WTC11 (cell line): ENCODE measurements at regions not wholly inside any gene's neighbourhood (a gene's known extent, or its start where the extent isn't known, plus 50 kb on each side); places are given as distances from the start of the nearest gene placed in this dataset.

Experiments
- ATAC-seq: fragments of 200-7000 bp; cut with Tn5 transposase; 2 replicates; pipeline ENCODE4 v1.10.0; 2021; ENCODE audit warnings: mild to moderate bottlenecking, moderate library complexity
- CTCF ChIA-PET: fragments of 300-600 bp; sonication (Branson Sonifier 250); formaldehyde crosslinking; loops from one replicate; lab custom pipeline; 2021; ENCODE audit warnings: antibody characterized with exemption; lab: Charles Lee
- POLR2A ChIA-PET: fragments of 350-600 bp; sonication (Branson Sonifier 250); formaldehyde crosslinking; loops from one replicate; lab custom pipeline; 2021; ENCODE audit warnings: antibody characterized with exemption; lab: Charles Lee
- DNase-seq: peaks from one replicate; pipeline ENCODE4 v3.0.0; 2021; ENCODE audit warnings: low spot score
- H3K27ac Mint-ChIP-seq: 2 replicates; pipeline ENCODE4 v1.8.0; 2021; ENCODE audit warnings: mixed read lengths
- H3K27me3 Mint-ChIP-seq: 2 replicates; pipeline ENCODE4 v1.8.0; 2021; ENCODE audit warnings: low read depth, mild to moderate bottlenecking, moderate library complexity, mixed read lengths
- H3K36me3 Mint-ChIP-seq: 2 replicates; pipeline ENCODE4 v1.8.0; 2021; ENCODE audit warnings: mixed read lengths
- H3K4me1 Mint-ChIP-seq: 2 replicates; pipeline ENCODE4 v1.8.0; 2022; ENCODE audit warnings: mixed read lengths
- H3K4me3 Mint-ChIP-seq: 2 replicates; pipeline ENCODE4 v1.8.0; 2021; ENCODE audit warnings: mild to moderate bottlenecking, moderate library complexity, mixed read lengths
- H3K9me3 Mint-ChIP-seq: 2 replicates; pipeline ENCODE4 v1.8.0; 2021; ENCODE audit warnings: mixed read lengths
- AR ChIP-seq: fragments of 250-450 bp; sonication (Bioruptor Pico); IDR thresholded peaks from 2 replicates; pipeline ENCODE4 v1.9.0; 2021; ENCODE audit warnings: mild to moderate bottlenecking
- CDX4 ChIP-seq: fragments of 250-450 bp; sonication (Bioruptor Pico); IDR thresholded peaks from 2 replicates; pipeline ENCODE4 v1.9.0; 2021; ENCODE audit warnings: moderate library complexity, mild to moderate bottlenecking, inconsistent platforms, borderline replicate concordance
- E2F4 ChIP-seq: sonication (generic); formaldehyde crosslinking; IDR thresholded peaks from 2 replicates; pipeline ENCODE4 v1.8.1; 2022; ENCODE audit warnings: low read depth, mild to moderate bottlenecking, moderate library complexity, missing genetic modification reagents, borderline replicate concordance
- E2F5 ChIP-seq: sonication (generic); formaldehyde crosslinking; IDR thresholded peaks from 2 replicates; pipeline ENCODE4 v1.8.1; 2022; ENCODE audit warnings: mild to moderate bottlenecking, moderate library complexity, missing genetic modification reagents
- ETV6 ChIP-seq: sonication (generic); formaldehyde crosslinking; IDR thresholded peaks from 2 replicates; pipeline ENCODE4 v1.8.1; 2022; ENCODE audit warnings: mild to moderate bottlenecking, missing genetic modification reagents
- GRHL2 ChIP-seq: fragments of 250-450 bp; sonication (Bioruptor Pico); IDR thresholded peaks from 2 replicates; pipeline ENCODE4 v1.8.0; 2022; ENCODE audit warnings: mild to moderate bottlenecking, moderate library complexity; ENCODE audit not compliant: insufficient replicate concordance, severe bottlenecking
- IRF2 ChIP-seq: sonication (generic); formaldehyde crosslinking; IDR thresholded peaks from 2 replicates; pipeline ENCODE4 v1.8.0; 2022; ENCODE audit warnings: low read depth, missing genetic modification reagents, borderline replicate concordance
- MAX ChIP-seq: sonication (generic); formaldehyde crosslinking; IDR thresholded peaks from 2 replicates; pipeline ENCODE4 v1.8.0; 2022; ENCODE audit warnings: mild to moderate bottlenecking, missing genetic modification reagents
- MLX ChIP-seq: sonication (generic); formaldehyde crosslinking; IDR thresholded peaks from 2 replicates; pipeline ENCODE4 v1.8.1; 2023; ENCODE audit warnings: mild to moderate bottlenecking, missing genetic modification reagents, moderate library complexity
- SP1 ChIP-seq: sonication (generic); formaldehyde crosslinking; conservative IDR thresholded peaks from 2 replicates; pipeline ENCODE4 v1.8.1; 2022; ENCODE audit warnings: missing genetic modification reagents
- TEAD1 ChIP-seq: sonication (generic); formaldehyde crosslinking; IDR thresholded peaks from 2 replicates; pipeline ENCODE4 v1.8.0; 2022; ENCODE audit warnings: mild to moderate bottlenecking, missing genetic modification reagents
- ZBTB21 ChIP-seq: sonication (generic); formaldehyde crosslinking; IDR thresholded peaks from 2 replicates; pipeline ENCODE4 v1.8.1; 2023; ENCODE audit warnings: mild to moderate bottlenecking, missing genetic modification reagents, borderline replicate concordance
- ZNF396 ChIP-seq: fragments of 250-450 bp; sonication (Bioruptor Pico); IDR thresholded peaks from 2 replicates; pipeline ENCODE4 v1.8.0; 2021; ENCODE audit warnings: mild to moderate bottlenecking, moderate library complexity, borderline replicate concordance
- TF ChIP-seq, protein P1 (sequence below): sonication (generic); formaldehyde crosslinking; IDR thresholded peaks from 2 replicates; pipeline ENCODE4 v1.8.1; 2022; ENCODE audit warnings: missing genetic modification reagents, borderline replicate concordance
- TF ChIP-seq, protein P2 (sequence below): sonication (generic); formaldehyde crosslinking; IDR thresholded peaks from 2 replicates; pipeline ENCODE4 v1.8.0; 2022; ENCODE audit warnings: mild to moderate bottlenecking, missing genetic modification reagents
- TF ChIP-seq, protein P3 (sequence below): fragments of 250-450 bp; sonication (Bioruptor Pico); IDR thresholded peaks from 2 replicates; pipeline ENCODE4 v2.1.2; 2022; ENCODE audit warnings: mild to moderate bottlenecking, moderate library complexity
- TF ChIP-seq, protein P4 (sequence below): sonication (generic); formaldehyde crosslinking; IDR thresholded peaks from 2 replicates; pipeline ENCODE4 v1.8.0; 2023; ENCODE audit warnings: missing genetic modification reagents, mild to moderate bottlenecking, borderline replicate concordance

GRCh38 chr2:142588269-142588668 lies 289.2 kb upstream of the KYNU start (continued):
- TF ChIP-seq AR (no peak), TEAD1 (CRISPR knock-in tag) (no peak), MLX (no peak)
- TF ChIP-seq, protein P1, sequence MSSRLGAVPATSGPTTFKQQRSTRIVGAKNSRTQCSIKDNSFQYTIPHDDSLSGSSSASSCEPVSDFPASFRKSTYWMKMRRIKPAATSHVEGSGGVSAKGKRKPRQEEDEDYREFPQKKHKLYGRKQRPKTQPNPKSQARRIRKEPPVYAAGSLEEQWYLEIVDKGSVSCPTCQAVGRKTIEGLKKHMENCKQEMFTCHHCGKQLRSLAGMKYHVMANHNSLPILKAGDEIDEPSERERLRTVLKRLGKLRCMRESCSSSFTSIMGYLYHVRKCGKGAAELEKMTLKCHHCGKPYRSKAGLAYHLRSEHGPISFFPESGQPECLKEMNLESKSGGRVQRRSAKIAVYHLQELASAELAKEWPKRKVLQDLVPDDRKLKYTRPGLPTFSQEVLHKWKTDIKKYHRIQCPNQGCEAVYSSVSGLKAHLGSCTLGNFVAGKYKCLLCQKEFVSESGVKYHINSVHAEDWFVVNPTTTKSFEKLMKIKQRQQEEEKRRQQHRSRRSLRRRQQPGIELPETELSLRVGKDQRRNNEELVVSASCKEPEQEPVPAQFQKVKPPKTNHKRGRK (CRISPR knock-in tag) = no peak
- TF ChIP-seq, protein P2, sequence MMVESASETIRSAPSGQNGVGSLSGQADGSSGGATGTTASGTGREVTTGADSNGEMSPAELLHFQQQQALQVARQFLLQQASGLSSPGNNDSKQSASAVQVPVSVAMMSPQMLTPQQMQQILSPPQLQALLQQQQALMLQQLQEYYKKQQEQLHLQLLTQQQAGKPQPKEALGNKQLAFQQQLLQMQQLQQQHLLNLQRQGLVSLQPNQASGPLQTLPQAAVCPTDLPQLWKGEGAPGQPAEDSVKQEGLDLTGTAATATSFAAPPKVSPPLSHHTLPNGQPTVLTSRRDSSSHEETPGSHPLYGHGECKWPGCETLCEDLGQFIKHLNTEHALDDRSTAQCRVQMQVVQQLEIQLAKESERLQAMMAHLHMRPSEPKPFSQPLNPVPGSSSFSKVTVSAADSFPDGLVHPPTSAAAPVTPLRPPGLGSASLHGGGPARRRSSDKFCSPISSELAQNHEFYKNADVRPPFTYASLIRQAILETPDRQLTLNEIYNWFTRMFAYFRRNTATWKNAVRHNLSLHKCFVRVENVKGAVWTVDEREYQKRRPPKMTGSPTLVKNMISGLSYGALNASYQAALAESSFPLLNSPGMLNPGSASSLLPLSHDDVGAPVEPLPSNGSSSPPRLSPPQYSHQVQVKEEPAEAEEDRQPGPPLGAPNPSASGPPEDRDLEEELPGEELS (CRISPR knock-in tag) = no peak

DNA sequence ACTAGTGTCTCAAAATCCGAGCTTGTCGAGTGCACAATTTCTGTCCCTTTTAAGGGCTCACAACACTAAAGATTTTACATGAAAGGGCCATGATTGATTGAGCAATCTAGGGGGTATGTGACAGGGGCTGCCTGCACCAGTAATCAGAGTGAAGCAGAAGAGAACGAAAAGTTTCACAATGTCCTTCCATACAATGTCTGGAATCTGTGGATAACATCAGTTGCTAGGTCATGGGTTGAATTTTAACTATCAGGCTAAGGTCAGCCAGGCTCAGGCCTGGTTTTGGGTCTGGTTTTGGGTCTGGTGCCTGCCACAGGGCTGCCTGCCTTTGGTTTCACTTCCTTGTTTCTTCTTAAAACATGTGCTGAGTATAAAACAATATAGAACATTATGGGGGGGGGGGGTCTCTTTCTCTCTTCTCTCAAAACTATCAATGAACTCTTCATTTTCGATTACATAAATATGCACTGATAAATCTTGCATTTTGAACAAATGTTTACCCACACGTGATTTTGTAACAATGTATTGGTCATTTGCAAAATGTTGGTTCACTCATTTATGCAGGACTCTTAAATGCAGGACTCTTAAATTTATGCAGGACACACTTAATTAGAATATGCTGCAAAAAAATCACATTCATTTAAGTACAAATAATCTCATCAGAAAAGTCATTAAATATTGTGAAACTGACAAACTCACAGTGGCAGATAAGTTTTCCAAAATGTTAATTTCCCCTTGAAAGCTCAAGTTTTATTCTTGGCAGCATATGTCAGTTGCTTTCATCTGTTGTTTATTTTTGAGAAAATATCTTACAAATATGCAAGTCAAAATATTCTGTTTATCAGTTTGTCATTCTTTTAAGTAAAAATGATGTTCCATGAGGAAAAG lies 290.5 kb upstream of the KYNU start:
- POLR2A ChIA-PET = no interaction called here

More for the DNA sequence above, 290.5 kb upstream of the KYNU start:
- no peak for DNase-seq
- no peak overlapping the region for H3K4me3 Mint-ChIP-seq
- H3K27ac Mint-ChIP-seq = no peak overlapping the region
- H3K9me3 Mint-ChIP-seq = no peaks in the 10 kb centered on the region
- H3K4me1 Mint-ChIP-seq = 0 out of 2 replicates have a peak, but pooled peaks cover 3% of the 10 kb centered on the region
- CTCF ChIA-PET = no interaction called here
- H3K27me3 Mint-ChIP-seq = no peaks in the 10 kb centered on the region
- H3K36me3 Mint-ChIP-seq = no peaks in the 10 kb centered on the region
- ATAC-seq = no peak
- TF ChIP-seq E2F5 (CRISPR knock-in tag) (no peak), SP1 (no peak), CDX4 (CRISPR knock-in tag) (no peak), ETV6 (CRISPR knock-in tag) (no peak), ZBTB21 (no peak), ZNF396 (CRISPR knock-in tag) (no peak), GRHL2 (CRISPR knock-in tag) (no peak), E2F4 (CRISPR knock-in tag) (no peak), IRF2 (no peak), MAX (CRISPR knock-in tag) (no peak)
- TF ChIP-seq, protein P3, sequence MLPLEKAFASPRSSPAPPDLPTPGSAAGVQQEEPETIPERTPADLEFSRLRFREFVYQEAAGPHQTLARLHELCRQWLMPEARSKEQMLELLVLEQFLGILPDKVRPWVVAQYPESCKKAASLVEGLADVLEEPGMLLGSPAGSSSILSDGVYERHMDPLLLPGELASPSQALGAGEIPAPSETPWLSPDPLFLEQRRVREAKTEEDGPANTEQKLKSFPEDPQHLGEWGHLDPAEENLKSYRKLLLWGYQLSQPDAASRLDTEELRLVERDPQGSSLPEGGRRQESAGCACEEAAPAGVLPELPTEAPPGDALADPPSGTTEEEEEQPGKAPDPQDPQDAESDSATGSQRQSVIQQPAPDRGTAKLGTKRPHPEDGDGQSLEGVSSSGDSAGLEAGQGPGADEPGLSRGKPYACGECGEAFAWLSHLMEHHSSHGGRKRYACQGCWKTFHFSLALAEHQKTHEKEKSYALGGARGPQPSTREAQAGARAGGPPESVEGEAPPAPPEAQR (CRISPR knock-in tag) = no peak
- TF ChIP-seq, protein P4, sequence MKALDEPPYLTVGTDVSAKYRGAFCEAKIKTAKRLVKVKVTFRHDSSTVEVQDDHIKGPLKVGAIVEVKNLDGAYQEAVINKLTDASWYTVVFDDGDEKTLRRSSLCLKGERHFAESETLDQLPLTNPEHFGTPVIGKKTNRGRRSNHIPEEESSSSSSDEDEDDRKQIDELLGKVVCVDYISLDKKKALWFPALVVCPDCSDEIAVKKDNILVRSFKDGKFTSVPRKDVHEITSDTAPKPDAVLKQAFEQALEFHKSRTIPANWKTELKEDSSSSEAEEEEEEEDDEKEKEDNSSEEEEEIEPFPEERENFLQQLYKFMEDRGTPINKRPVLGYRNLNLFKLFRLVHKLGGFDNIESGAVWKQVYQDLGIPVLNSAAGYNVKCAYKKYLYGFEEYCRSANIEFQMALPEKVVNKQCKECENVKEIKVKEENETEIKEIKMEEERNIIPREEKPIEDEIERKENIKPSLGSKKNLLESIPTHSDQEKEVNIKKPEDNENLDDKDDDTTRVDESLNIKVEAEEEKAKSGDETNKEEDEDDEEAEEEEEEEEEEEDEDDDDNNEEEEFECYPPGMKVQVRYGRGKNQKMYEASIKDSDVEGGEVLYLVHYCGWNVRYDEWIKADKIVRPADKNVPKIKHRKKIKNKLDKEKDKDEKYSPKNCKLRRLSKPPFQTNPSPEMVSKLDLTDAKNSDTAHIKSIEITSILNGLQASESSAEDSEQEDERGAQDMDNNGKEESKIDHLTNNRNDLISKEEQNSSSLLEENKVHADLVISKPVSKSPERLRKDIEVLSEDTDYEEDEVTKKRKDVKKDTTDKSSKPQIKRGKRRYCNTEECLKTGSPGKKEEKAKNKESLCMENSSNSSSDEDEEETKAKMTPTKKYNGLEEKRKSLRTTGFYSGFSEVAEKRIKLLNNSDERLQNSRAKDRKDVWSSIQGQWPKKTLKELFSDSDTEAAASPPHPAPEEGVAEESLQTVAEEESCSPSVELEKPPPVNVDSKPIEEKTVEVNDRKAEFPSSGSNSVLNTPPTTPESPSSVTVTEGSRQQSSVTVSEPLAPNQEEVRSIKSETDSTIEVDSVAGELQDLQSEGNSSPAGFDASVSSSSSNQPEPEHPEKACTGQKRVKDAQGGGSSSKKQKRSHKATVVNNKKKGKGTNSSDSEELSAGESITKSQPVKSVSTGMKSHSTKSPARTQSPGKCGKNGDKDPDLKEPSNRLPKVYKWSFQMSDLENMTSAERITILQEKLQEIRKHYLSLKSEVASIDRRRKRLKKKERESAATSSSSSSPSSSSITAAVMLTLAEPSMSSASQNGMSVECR (CRISPR knock-in tag) = no peak
